ENCODE measurements at regions not wholly inside any gene's neighbourhood (a gene's known extent, or its start where the extent isn't known, plus 50 kb on each side); places are given as distances from the start of the nearest gene placed in this dataset.

GRCh38 chr6:91822581-91822980, 1235.7 kb upstream of the MAP3K7 start:
- TF ChIP-seq CTCF (IDR thresholded peaks at IDR 0.05), result no peak
- no peak for DNase-seq (ENCODE audit: low spot score)

GRCh38 chr6:91816335-91816734, 1229.5 kb upstream of the MAP3K7 start:
- H3K27ac ChIP-seq, result no peak overlapping the region
- H3K36me3 ChIP-seq, result no peaks in the 10 kb centered on the region
- TF ChIP-seq CTCF (IDR thresholded peaks at IDR 0.05), result no peak
- H3K9me3 ChIP-seq, result no peaks in the 10 kb centered on the region
- ATAC-seq (ENCODE audit: insufficient number of reproducible peaks, low FRiP score, low read depth) (peak; percentile 21), DNase-seq (ENCODE audit: low spot score) (no peak)
- H3K4me3 ChIP-seq, result no peak overlapping the region
- H3K27me3 ChIP-seq (replicated peaks; ENCODE audit: insufficient read depth), result no peaks in the 10 kb centered on the region
- no peaks in the 10 kb centered on the region for H3K4me1 ChIP-seq (ENCODE audit: control insufficient read depth in 1 of 2, low read depth in 2 of 2)

More at GRCh38 chr6:91822581-91822980, 1235.7 kb upstream of the MAP3K7 start:
- Histone ChIP-seq H3K27ac (no peak overlapping the region), H3K36me3 (no peaks in the 10 kb centered on the region), H3K4me1 (ENCODE audit: control insufficient read depth in 1 of 2, low read depth in 2 of 2) (no peaks in the 10 kb centered on the region), H3K4me3 (no peak overlapping the region), H3K27me3 (replicated peaks; ENCODE audit: insufficient read depth) (no peaks in the 10 kb centered on the region), H3K9me3 (no peaks in the 10 kb centered on the region)
- no peak for ATAC-seq (ENCODE audit: insufficient number of reproducible peaks, low FRiP score, low read depth)

GRCh38 chr6:91813641-91814040, 1226.8 kb upstream of the MAP3K7 start:
- Histone ChIP-seq H3K36me3 (no peaks in the 10 kb centered on the region), H3K9me3 (no peaks in the 10 kb centered on the region), H3K27me3 (replicated peaks; ENCODE audit: insufficient read depth) (no peaks in the 10 kb centered on the region), H3K4me1 (ENCODE audit: control insufficient read depth in 1 of 2, low read depth in 2 of 2) (no peaks in the 10 kb centered on the region), H3K27ac (no peak overlapping the region), H3K4me3 (no peak overlapping the region)
- no peak for TF ChIP-seq CTCF (IDR thresholded peaks at IDR 0.05)
- DNase-seq (ENCODE audit: low spot score) (no peak), ATAC-seq (ENCODE audit: insufficient number of reproducible peaks, low FRiP score, low read depth) (no peak)

- Histone ChIP-seq H3K4me1 (ENCODE audit: control insufficient read depth in 1 of 2, low read depth in 2 of 2) (no peaks in the 10 kb centered on the region), H3K9me3 (no peaks in the 10 kb centered on the region), H3K27me3 (replicated peaks; ENCODE audit: insufficient read depth) (no peaks in the 10 kb centered on the region), H3K27ac (no peak overlapping the region), H3K36me3 (no peaks in the 10 kb centered on the region), H3K4me3 (no peak overlapping the region)
- DNase-seq (ENCODE audit: low spot score) (no peak), ATAC-seq (ENCODE audit: insufficient number of reproducible peaks, low FRiP score, low read depth) (no peak)
- no peak for TF ChIP-seq CTCF (IDR thresholded peaks at IDR 0.05)
These were observed 1225.9 kb upstream of the MAP3K7 start for GRCh38 chr6:91812596-91813274.

GRCh38 chr6:91804981-91805380, 1218.1 kb upstream of the MAP3K7 start:
- DNase-seq (ENCODE audit: low spot score) (no peak), ATAC-seq (ENCODE audit: insufficient number of reproducible peaks, low FRiP score, low read depth) (no peak)
- H3K9me3 ChIP-seq, result no peaks in the 10 kb centered on the region
- H3K36me3 ChIP-seq, result no peaks in the 10 kb centered on the region
- H3K27me3 ChIP-seq (replicated peaks; ENCODE audit: insufficient read depth), result no peaks in the 10 kb centered on the region
- no peak overlapping the region for H3K4me3 ChIP-seq
- no peak for TF ChIP-seq CTCF (IDR thresholded peaks at IDR 0.05)
- H3K27ac ChIP-seq, result no peak overlapping the region
- H3K4me1 ChIP-seq (ENCODE audit: control insufficient read depth in 1 of 2, low read depth in 2 of 2), result no peaks in the 10 kb centered on the region

All from thoracic aorta (tissue), 2 donors.